ENCODE measurements at regions not wholly inside any gene's neighbourhood (a gene's known extent, or its start where the extent isn't known, plus 50 kb on each side); places are given as distances from the start of the nearest gene placed in this dataset.

- no peak for TF ChIP-seq CTCF (conservative IDR thresholded peaks at IDR 0.05 in 1 of 2, IDR thresholded peaks at IDR 0.05 in 1 of 2; ENCODE audit: low read depth in 1 of 2, low read length in 2 of 2)
- no peak for TF ChIP-seq EZH2 (IDR thresholded peaks at IDR 0.05; ENCODE audit: low read length, missing control alignments)
Observed at GRCh38 chr2:205868053-205868452, 185.8 kb downstream of the NRP2 start.

Data from fibroblast of lung (primary cell).